ENCODE measurements at regions not wholly inside any gene's neighbourhood (a gene's known extent, or its start where the extent isn't known, plus 50 kb on each side); places are given as distances from the start of the nearest gene placed in this dataset.

DNA sequence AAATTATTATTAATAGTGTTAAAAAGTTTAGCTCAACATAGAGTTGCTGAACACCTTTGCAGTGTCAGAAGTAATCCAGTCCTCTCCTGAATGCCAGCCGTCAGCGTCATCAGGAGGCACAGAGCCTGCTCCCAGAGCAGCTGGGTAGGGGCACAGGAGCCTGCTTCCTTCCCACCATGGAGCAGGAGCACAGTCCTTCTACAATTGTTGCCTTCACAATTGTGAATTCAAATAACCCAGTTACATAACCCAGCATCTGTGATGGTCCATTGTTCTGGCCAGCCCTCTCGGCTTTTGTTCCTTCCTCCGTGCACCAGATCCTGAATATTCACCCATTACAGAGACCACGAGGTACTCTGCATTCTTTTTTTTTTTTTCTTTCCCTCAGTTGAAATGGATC is 393.9 kb upstream of the MAF start:
- Mint-ChIP-seq H3K27ac (no peak overlapping the region), H3K9me3 (peaks cover 7% of the 10 kb centered on the region), H3K4me1 (peaks cover 3% of the 10 kb centered on the region), H3K27me3 (ENCODE audit: low read depth) (no peaks in the 10 kb centered on the region), H3K4me3 (no peak overlapping the region), H3K36me3 (no peaks in the 10 kb centered on the region)
- DNase-seq (ENCODE audit: low spot score in 2 of 2, unreplicated experiment in 2 of 2), result no peak
- TF ChIP-seq, protein P1, sequence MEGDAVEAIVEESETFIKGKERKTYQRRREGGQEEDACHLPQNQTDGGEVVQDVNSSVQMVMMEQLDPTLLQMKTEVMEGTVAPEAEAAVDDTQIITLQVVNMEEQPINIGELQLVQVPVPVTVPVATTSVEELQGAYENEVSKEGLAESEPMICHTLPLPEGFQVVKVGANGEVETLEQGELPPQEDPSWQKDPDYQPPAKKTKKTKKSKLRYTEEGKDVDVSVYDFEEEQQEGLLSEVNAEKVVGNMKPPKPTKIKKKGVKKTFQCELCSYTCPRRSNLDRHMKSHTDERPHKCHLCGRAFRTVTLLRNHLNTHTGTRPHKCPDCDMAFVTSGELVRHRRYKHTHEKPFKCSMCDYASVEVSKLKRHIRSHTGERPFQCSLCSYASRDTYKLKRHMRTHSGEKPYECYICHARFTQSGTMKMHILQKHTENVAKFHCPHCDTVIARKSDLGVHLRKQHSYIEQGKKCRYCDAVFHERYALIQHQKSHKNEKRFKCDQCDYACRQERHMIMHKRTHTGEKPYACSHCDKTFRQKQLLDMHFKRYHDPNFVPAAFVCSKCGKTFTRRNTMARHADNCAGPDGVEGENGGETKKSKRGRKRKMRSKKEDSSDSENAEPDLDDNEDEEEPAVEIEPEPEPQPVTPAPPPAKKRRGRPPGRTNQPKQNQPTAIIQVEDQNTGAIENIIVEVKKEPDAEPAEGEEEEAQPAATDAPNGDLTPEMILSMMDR (IDR thresholded peaks at IDR 0.05; ENCODE audit: unreplicated experiment), result no peak

DNA sequence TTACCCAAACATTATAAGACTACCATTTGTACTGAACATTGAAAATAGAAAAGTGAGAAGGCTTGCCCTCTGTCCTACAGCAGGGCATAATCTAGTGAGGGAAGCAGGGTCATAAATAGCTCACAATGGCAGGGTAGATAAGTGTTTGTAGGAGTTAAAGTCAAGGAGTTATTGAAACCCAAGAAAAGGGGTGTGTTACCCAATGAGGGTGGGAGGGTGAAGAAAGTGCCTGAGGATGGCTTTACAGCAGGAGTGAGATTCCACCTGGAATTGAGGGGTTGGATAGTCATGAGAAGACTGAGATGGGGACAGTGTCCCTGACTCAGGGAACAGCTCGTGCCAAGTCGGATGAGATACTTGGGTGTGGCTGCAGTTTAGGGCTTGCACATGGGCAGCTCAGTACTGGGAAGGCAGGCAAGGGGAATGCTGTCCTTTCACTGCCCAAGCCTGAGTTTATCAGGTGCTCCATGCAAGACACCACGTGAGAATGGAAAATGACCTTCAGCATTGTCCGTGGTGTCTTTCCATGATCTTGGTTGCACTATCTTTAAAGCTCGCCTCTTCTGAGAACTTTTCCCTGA is 393.2 kb upstream of the MAF start:
- TF ChIP-seq, protein P1 (IDR thresholded peaks at IDR 0.05; ENCODE audit: unreplicated experiment), result no peak

DNA sequence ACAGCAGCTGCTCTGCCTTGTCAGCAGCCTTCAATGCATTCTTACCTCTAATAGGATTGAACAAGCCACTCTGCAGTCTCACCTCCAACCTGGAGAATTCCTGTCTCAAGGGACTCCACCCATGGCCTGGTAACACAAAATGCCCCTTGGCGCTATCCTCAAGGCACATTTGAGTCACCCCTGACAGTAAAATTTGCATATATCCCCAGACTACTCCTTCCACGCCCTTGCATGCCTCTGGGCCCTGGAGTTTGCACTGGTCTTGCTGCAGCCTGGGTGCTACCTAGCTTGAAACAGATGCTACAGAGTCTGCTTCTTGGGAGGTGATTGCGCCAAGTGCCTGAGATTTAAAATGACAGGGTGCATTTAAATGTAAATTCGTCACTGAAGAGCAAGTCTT is 391.4 kb upstream of the MAF start:
- Mint-ChIP-seq H3K4me3 (no peak overlapping the region), H3K4me1 (peaks cover 9% of the 10 kb centered on the region), H3K27ac (no peak overlapping the region), H3K36me3 (no peaks in the 10 kb centered on the region), H3K9me3 (peaks cover 7% of the 10 kb centered on the region), H3K27me3 (ENCODE audit: low read depth) (no peaks in the 10 kb centered on the region)
- no peak for DNase-seq (ENCODE audit: low spot score in 2 of 2, unreplicated experiment in 2 of 2)
- TF ChIP-seq, protein P1 (IDR thresholded peaks at IDR 0.05; ENCODE audit: unreplicated experiment), result no peak

More for the DNA sequence above, 393.2 kb upstream of the MAF start:
- no peak overlapping the region for H3K4me3 Mint-ChIP-seq
- no peak overlapping the region for H3K27ac Mint-ChIP-seq
- DNase-seq (ENCODE audit: low spot score in 2 of 2, unreplicated experiment in 2 of 2), result no peak
- H3K36me3 Mint-ChIP-seq, result no peaks in the 10 kb centered on the region
- no peaks in the 10 kb centered on the region for H3K27me3 Mint-ChIP-seq (ENCODE audit: low read depth)
- peaks cover 7% of the 10 kb centered on the region for H3K9me3 Mint-ChIP-seq
- peaks cover 7% of the 10 kb centered on the region for H3K4me1 Mint-ChIP-seq

DNA sequence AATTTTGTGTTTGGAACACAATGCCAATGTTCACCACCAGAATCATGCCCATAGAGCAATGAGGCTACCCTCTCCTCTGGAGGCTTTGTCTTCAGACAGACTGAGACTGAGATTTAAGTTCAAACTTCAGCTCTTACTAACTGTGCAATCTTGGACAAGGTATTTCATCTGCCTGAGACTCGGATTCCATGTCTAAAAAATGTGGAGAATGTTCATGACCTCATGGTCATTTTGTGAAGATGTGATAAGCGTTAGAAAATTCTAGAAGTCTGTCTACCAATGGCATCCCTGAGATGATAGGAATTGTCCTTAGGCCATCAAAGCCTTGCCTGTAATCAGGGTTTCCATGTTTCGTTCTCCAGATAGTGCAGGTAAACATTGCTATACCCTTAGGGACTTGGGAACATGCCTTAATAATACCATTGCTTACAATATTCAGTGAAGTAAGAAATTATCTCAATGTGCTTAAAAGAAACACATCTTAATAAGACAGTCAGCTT is 388.2 kb upstream of the MAF start:
- H3K27me3 Mint-ChIP-seq (ENCODE audit: low read depth), result no peaks in the 10 kb centered on the region
- TF ChIP-seq, protein P1 (IDR thresholded peaks at IDR 0.05; ENCODE audit: unreplicated experiment), result no peak
- no peaks in the 10 kb centered on the region for H3K36me3 Mint-ChIP-seq
- H3K27ac Mint-ChIP-seq, result no peak overlapping the region
- no peak overlapping the region for H3K4me3 Mint-ChIP-seq
- peaks cover 7% of the 10 kb centered on the region for H3K9me3 Mint-ChIP-seq
- no peak for DNase-seq (ENCODE audit: low spot score in 2 of 2, unreplicated experiment in 2 of 2)
- peaks cover 9% of the 10 kb centered on the region for H3K4me1 Mint-ChIP-seq

DNA sequence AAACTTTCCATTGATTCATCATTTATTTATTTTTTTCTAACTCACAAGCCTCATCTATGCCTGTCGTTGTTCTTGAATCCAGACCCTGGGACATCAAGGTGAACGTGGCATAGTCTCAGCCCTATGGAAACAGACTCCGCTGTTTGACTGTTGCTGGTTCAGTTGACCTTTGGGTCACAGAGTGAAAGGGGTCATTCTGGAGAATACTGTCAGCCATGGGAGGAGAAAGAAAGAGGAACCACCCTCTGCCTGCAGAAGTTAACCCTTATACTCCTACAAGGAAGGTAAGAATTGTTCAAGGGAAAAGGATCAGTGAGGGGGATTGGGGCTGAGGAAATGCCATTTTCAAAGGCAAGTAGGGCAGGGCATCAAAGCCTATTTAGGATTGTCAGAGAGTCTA is 387.6 kb upstream of the MAF start:
- Mint-ChIP-seq H3K4me3 (no peak overlapping the region), H3K9me3 (peaks cover 7% of the 10 kb centered on the region), H3K27me3 (ENCODE audit: low read depth) (no peaks in the 10 kb centered on the region), H3K4me1 (peaks cover 9% of the 10 kb centered on the region), H3K27ac (no peak overlapping the region), H3K36me3 (no peaks in the 10 kb centered on the region)
- TF ChIP-seq, protein P1 (IDR thresholded peaks at IDR 0.05; ENCODE audit: unreplicated experiment), result no peak
- no peak for DNase-seq (ENCODE audit: low spot score in 2 of 2, unreplicated experiment in 2 of 2)
